ENCODE measurements at regions not wholly inside any gene's neighbourhood (a gene's known extent, or its start where the extent isn't known, plus 50 kb on each side); places are given as distances from the start of the nearest gene placed in this dataset.

GRCh38 chr13:65036999-65037398 is 2193.1 kb downstream of the PCDH9 start:
- Histone ChIP-seq H3K4me3 (no peak overlapping the region), H3K27me3 (no peaks in the 10 kb centered on the region), H3K27ac (no peak overlapping the region), H3K4me1 (replicated peaks in 1 of 2) (no peaks in the 10 kb centered on the region), H3K9me3 (replicated peaks in 1 of 3) (peaks cover 0 to 4% (median 0%) of the 10 kb centered on the region in 3 donors), H3K36me3 (replicated peaks in 1 of 2) (no peaks in the 10 kb centered on the region)
- WGBS, 4 donors: 65 to 80% (median 68%) methylated on average over 1 of the region's 1 CpG
- intact Hi-C loops (cut with DNase I): no loop called here
- no peak for DNase-seq
- no peak for TF ChIP-seq POLR2A (IDR thresholded peaks at IDR 0.05)
- TF ChIP-seq CTCF (IDR thresholded peaks at IDR 0.05): no peak

- H3K27ac ChIP-seq: no peak overlapping the region
- H3K9me3 ChIP-seq (replicated peaks in 1 of 3): peaks cover 0 to 4% (median 0%) of the 10 kb centered on the region in 3 donors
- no peak overlapping the region for H3K4me3 ChIP-seq
- no peak for DNase-seq
- TF ChIP-seq POLR2A (IDR thresholded peaks at IDR 0.05): no peak
- no peak for TF ChIP-seq CTCF (IDR thresholded peaks at IDR 0.05)
- no peaks in the 10 kb centered on the region for H3K36me3 ChIP-seq (replicated peaks in 1 of 2)
- H3K4me1 ChIP-seq (replicated peaks in 1 of 2): no peaks in the 10 kb centered on the region
- H3K27me3 ChIP-seq: no peaks in the 10 kb centered on the region
- intact Hi-C loops (cut with DNase I): no loop called here
Measured at GRCh38 chr13:65035302-65035701, 2194.8 kb downstream of the PCDH9 start.

- intact Hi-C loops (cut with DNase I): no loop called here
- Histone ChIP-seq H3K27ac (no peak overlapping the region), H3K9me3 (replicated peaks in 1 of 3) (peaks cover 0 to 3% (median 0%) of the 10 kb centered on the region in 3 donors), H3K27me3 (no peaks in the 10 kb centered on the region), H3K4me3 (no peak overlapping the region), H3K36me3 (replicated peaks in 1 of 2) (no peaks in the 10 kb centered on the region), H3K4me1 (replicated peaks in 1 of 2) (no peaks in the 10 kb centered on the region)
- TF ChIP-seq CTCF (IDR thresholded peaks at IDR 0.05): no peak
- no peak for TF ChIP-seq POLR2A (IDR thresholded peaks at IDR 0.05)
- DNase-seq: no peak
- WGBS, 4 donors: 91 to 97% (median 93%) methylated on average over 13 to 22 of the region's 22 CpGs
Measured at GRCh38 chr13:65034266-65034665, 2195.9 kb downstream of the PCDH9 start.

GRCh38 chr13:65032825-65033224 is 2197.3 kb downstream of the PCDH9 start:
- peaks cover 0 to 10% (median 0%) of the 10 kb centered on the region in 3 donors for H3K9me3 ChIP-seq (replicated peaks in 1 of 3)
- H3K4me1 ChIP-seq (replicated peaks in 1 of 2): no peaks in the 10 kb centered on the region
- WGBS, 4 donors: 50 to 95% (median 78%) methylated on average over 2 of the region's 2 CpGs
- TF ChIP-seq CTCF (IDR thresholded peaks at IDR 0.05) (no peak), POLR2A (IDR thresholded peaks at IDR 0.05) (no peak)
- H3K4me3 ChIP-seq: no peak overlapping the region
- DNase-seq: no peak
- intact Hi-C loops (cut with DNase I): no loop called here
- no peaks in the 10 kb centered on the region for H3K36me3 ChIP-seq (replicated peaks in 1 of 2)
- H3K27ac ChIP-seq: no peak overlapping the region
- H3K27me3 ChIP-seq: no peaks in the 10 kb centered on the region
